GM12878 (cell line): ENCODE measurements at regions not wholly inside any gene's neighbourhood (a gene's known extent, or its start where the extent isn't known, plus 50 kb on each side); places are given as distances from the start of the nearest gene placed in this dataset.

Source experiments
- CEBPB ChIP-seq, 2 experiments: fragments of 150-350 bp in 1 of 2; IDR thresholded peaks; 2 replicates each; pipeline ENCODE4 v1.6.1; 2012 to 2014; ENCODE audit warnings: low read depth in 2 of 2, low read length in 2 of 2, borderline replicate concordance in 1 of 2, inconsistent platforms in 1 of 2
- CHD2 ChIP-seq: IDR thresholded peaks from 2 replicates; pipeline ENCODE4 v1.6.1; 2011; ENCODE audit warnings: low read depth, low read length, improper control_type of control experiment, borderline replicate concordance
- CUX1 ChIP-seq: IDR thresholded peaks from 2 replicates; pipeline ENCODE4 v1.6.1; 2012; ENCODE audit warnings: improper control_type of control experiment, low read depth, low read length; ENCODE audit not compliant: insufficient replicate concordance
- EZH2 ChIP-seq: IDR thresholded peaks from 2 replicates; pipeline ENCODE4 v1.6.1; 2012; ENCODE audit warnings: low read depth, mild to moderate bottlenecking, control low read depth, inconsistent platforms, low read length, borderline replicate concordance; ENCODE audit not compliant: control insufficient read depth
- GATAD2B ChIP-seq: fragments of 450-650 bp; conservative IDR thresholded peaks from 2 replicates; pipeline ENCODE4 v1.6.1; 2017; ENCODE audit warnings: low read depth, mild to moderate bottlenecking, moderate library complexity
- IKZF2 ChIP-seq, 2 experiments: fragments of 450-650 bp; IDR thresholded peaks; 2 replicates each; pipeline ENCODE4 v1.6.1; 2017; ENCODE audit warnings: mild to moderate bottlenecking in 2 of 2, moderate library complexity in 2 of 2
- IRF5 ChIP-seq: fragments of 450-650 bp; IDR thresholded peaks from 2 replicates; pipeline ENCODE4 v1.6.1; 2017; ENCODE audit warnings: borderline replicate concordance
- KDM1A ChIP-seq: fragments of 200-600 bp; sonication (generic); IDR thresholded peaks from 2 replicates; pipeline ENCODE4 v1.6.1; 2016; ENCODE audit warnings: borderline replicate concordance
- MYB ChIP-seq: fragments of 150-350 bp; IDR thresholded peaks from 2 replicates; pipeline ENCODE4 v1.6.1; 2014; ENCODE audit warnings: mild to moderate bottlenecking, low read depth, low read length, borderline replicate concordance
- NFXL1 ChIP-seq: fragments of 450-650 bp; IDR thresholded peaks from 2 replicates; pipeline ENCODE4 v1.6.1; 2017; ENCODE audit warnings: antibody characterized with exemption, mild to moderate bottlenecking, borderline replicate concordance
- RAD51 ChIP-seq: fragments of 450-650 bp; IDR thresholded peaks from 2 replicates; pipeline ENCODE4 v1.6.1; 2016; ENCODE audit warnings: moderate library complexity, mild to moderate bottlenecking, inconsistent platforms
- RUNX3 ChIP-seq: IDR thresholded peaks from 2 replicates; pipeline ENCODE4 v1.6.1; 2012; ENCODE audit warnings: low read length, inconsistent platforms
- SMAD1 ChIP-seq: fragments of 450-650 bp; IDR thresholded peaks from 2 replicates; pipeline ENCODE4 v1.6.1; 2018; ENCODE audit warnings: mild to moderate bottlenecking, low read depth; ENCODE audit not compliant: partially characterized antibody
- SMARCA5 ChIP-seq: fragments of 450-650 bp; IDR thresholded peaks from 2 replicates; pipeline ENCODE4 v1.6.1; 2017; ENCODE audit warnings: mild to moderate bottlenecking
- SP1 ChIP-seq: IDR thresholded peaks from one replicate; pipeline ENCODE4 v1.6.1; 2011; ENCODE audit warnings: low read depth, low read length
- SREBF1 ChIP-seq: IDR thresholded peaks from 2 replicates; pipeline ENCODE4 v1.6.1; 2012; ENCODE audit warnings: mild to moderate bottlenecking, low read length
- STAT3 ChIP-seq: IDR thresholded peaks from 2 replicates; pipeline ENCODE4 v1.6.1; 2011; ENCODE audit warnings: low read depth, low read length, improper control_type of control experiment
- TAF1 ChIP-seq: IDR thresholded peaks from 2 replicates; pipeline ENCODE4 v1.6.1; 2011; ENCODE audit warnings: mild to moderate bottlenecking, low read depth, low read length, borderline replicate concordance
- YY1 ChIP-seq: IDR thresholded peaks from 2 replicates; pipeline ENCODE4 v1.6.1; 2011; ENCODE audit warnings: low read depth, mild to moderate bottlenecking, low read length
- ZNF217 ChIP-seq: fragments of 450-650 bp; IDR thresholded peaks from 2 replicates; pipeline ENCODE4 v1.6.1; 2017; ENCODE audit warnings: antibody characterized with exemption, mild to moderate bottlenecking
- ZSCAN29 ChIP-seq: fragments of 450-650 bp; IDR thresholded peaks from 2 replicates; pipeline ENCODE4 v1.6.1; 2017; ENCODE audit warnings: mild to moderate bottlenecking, moderate library complexity
- TF ChIP-seq, protein P1 (sequence below): fragments of 450-650 bp; formaldehyde crosslinking; IDR thresholded peaks from 2 replicates; pipeline ENCODE4 v1.4.0; 2020; ENCODE audit warnings: mild to moderate bottlenecking, moderate library complexity

DNA sequence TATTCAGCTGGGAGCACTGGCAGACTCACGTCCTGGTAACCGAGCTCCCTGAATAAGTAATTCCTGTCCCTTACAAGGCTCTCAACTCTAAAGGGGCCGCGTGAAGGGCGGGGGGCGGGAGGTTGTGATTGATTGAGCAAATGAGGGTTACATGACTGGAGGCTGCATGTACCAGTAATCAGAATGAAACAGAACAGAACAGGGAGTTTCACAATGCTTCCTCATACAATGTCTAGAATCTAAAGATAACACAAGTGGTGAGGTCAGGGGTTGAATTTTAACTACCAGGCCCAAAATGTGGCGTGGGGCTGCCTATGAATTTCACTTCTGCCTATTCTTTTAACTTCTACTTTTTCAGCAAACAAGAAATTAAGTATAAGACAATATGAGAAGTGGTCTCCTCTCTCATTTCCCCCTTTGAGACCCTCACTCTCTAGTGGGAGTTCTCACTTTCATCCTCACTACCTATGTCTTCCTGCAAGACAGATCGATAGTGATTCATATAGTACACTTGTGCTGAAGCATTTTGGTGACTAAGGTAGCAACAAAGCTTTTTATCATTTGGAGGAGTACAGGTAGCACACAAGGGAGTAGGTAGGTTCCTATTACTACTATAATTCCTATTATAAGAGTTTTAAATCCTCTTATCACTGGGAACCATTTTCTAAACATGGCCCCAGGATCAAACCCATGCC, 239.8 kb downstream of the KTN1 start (continued):
- TF ChIP-seq, protein P1, sequence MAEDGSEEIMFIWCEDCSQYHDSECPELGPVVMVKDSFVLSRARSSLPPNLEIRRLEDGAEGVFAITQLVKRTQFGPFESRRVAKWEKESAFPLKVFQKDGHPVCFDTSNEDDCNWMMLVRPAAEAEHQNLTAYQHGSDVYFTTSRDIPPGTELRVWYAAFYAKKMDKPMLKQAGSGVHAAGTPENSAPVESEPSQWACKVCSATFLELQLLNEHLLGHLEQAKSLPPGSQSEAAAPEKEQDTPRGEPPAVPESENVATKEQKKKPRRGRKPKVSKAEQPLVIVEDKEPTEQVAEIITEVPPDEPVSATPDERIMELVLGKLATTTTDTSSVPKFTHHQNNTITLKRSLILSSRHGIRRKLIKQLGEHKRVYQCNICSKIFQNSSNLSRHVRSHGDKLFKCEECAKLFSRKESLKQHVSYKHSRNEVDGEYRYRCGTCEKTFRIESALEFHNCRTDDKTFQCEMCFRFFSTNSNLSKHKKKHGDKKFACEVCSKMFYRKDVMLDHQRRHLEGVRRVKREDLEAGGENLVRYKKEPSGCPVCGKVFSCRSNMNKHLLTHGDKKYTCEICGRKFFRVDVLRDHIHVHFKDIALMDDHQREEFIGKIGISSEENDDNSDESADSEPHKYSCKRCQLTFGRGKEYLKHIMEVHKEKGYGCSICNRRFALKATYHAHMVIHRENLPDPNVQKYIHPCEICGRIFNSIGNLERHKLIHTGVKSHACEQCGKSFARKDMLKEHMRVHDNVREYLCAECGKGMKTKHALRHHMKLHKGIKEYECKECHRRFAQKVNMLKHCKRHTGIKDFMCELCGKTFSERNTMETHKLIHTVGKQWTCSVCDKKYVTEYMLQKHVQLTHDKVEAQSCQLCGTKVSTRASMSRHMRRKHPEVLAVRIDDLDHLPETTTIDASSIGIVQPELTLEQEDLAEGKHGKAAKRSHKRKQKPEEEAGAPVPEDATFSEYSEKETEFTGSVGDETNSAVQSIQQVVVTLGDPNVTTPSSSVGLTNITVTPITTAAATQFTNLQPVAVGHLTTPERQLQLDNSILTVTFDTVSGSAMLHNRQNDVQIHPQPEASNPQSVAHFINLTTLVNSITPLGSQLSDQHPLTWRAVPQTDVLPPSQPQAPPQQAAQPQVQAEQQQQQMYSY (CRISPR knock-in tag), result no peak
- TF ChIP-seq KDM1A, result no peak
- no peak for TF ChIP-seq NFXL1
- TF ChIP-seq ZNF217, result no peak
- peak; percentile 65; the same call in 1 of the 2 replicates for TF ChIP-seq GATAD2B
- TF ChIP-seq EZH2, result no peak
- TF ChIP-seq YY1, result no peak
- no peak for TF ChIP-seq SMAD1
- no peak for TF ChIP-seq SMARCA5
- no peak for TF ChIP-seq RUNX3
- no peak for TF ChIP-seq TAF1
- TF ChIP-seq CHD2, result no peak
- TF ChIP-seq STAT3, result no peak
- no peak for TF ChIP-seq IRF5
- no peak for TF ChIP-seq RAD51
- no peak for TF ChIP-seq ZSCAN29
- TF ChIP-seq IKZF2 (IDR thresholded peaks at IDR 0.05), result peak; percentile 36 to 52; a peak in 2 of 4 replicates
- no peak for TF ChIP-seq CEBPB (IDR thresholded peaks at IDR 0.05; ENCODE audit: borderline replicate concordance in 1 of 2, low read depth in 2 of 2, low read length in 2 of 2)
- TF ChIP-seq SP1, result no peak
- TF ChIP-seq SREBF1, result no peak
- no peak for TF ChIP-seq MYB
- TF ChIP-seq CUX1, result peak; percentile 31
